Naive B cell (primary cell): ENCODE measurements at regions not wholly inside any gene's neighbourhood (a gene's known extent, or its start where the extent isn't known, plus 50 kb on each side); places are given as distances from the start of the nearest gene placed in this dataset.

ENCODE experiments used
- ATAC-seq, 2 donors: fragments of 150-1000 bp; cut with Tn5 transposase; 2 replicates each; pipeline ENCODE4 v1.10.0; 2021; ENCODE audit warnings: low read depth in 2 of 2, mild to moderate bottlenecking in 2 of 2, moderate library complexity in 2 of 2
- DNase-seq: peaks from one replicate; pipeline ENCODE4 v3.0.0; 2022
- H3K27ac Mint-ChIP-seq, 6 donors: one replicate each; pipeline ENCODE4 v1.8.0; 2020 to 2022; ENCODE audit warnings: mild to moderate bottlenecking in 6 of 6, mixed read lengths in 6 of 6, moderate library complexity in 5 of 6, inconsistent platforms in 2 of 6
- H3K27me3 Mint-ChIP-seq, 3 donors: one replicate each; pipeline ENCODE4 v1.8.0; 2021 to 2022; ENCODE audit warnings: mixed read lengths in 3 of 3, mild to moderate bottlenecking in 1 of 3
- H3K36me3 Mint-ChIP-seq, 2 donors: one replicate each; pipeline ENCODE4 v1.8.0; 2020 to 2022; ENCODE audit warnings: mixed read lengths in 2 of 2, inconsistent platforms in 1 of 2, mild to moderate bottlenecking in 1 of 2
- H3K4me1 Mint-ChIP-seq, 3 donors: one replicate each; pipeline ENCODE4 v1.8.0; 2020 to 2022; ENCODE audit warnings: mixed read lengths in 3 of 3, inconsistent platforms in 1 of 3, mild to moderate bottlenecking in 1 of 3, moderate library complexity in 1 of 3
- H3K4me3 Mint-ChIP-seq, 8 donors: one replicate each; pipeline ENCODE4 v1.8.0; 2020 to 2022; ENCODE audit warnings: mild to moderate bottlenecking in 8 of 8, mixed read lengths in 8 of 8, moderate library complexity in 8 of 8, inconsistent platforms in 2 of 8
- H3K9me3 Mint-ChIP-seq, 7 donors: one replicate each; pipeline ENCODE4 v1.8.0; 2020 to 2022; ENCODE audit warnings: mixed read lengths in 7 of 7, mild to moderate bottlenecking in 5 of 7, inconsistent platforms in 2 of 7, moderate library complexity in 1 of 7

DNA sequence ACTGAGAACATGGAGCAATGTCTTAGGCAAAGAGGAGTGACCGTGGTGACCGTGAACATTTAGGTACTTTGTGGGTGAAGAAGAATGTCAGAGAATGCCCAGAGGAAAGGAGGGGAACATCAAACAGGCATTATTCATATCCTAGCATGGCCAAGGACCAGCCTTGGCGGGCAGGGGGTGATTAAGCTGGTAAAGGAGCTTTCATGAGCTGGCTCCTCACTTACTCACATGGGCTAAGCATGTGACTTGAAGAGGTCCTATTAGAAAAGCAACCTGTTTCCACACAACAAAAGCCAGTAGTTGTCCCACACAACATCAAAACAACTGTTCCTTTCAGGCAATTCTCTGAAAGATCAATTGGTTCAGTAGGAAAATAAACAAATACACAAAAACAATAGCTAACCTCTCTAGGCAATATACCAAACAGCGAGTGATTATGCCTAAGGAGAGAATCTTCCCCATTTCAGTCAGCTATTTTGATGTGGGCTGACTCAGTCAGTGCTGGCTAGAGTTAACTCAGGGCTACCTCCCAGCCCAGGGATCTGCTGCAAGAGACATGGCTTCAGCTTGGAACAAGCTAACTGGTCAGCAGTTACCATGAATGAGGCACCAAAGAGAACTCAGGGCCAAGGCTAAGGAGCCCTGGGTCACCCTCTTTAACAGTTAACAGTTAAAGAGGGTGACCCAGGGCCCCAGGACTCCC, 283.5 kb downstream of the ARHGAP12 start:
- H3K36me3 Mint-ChIP-seq = no peaks in the 10 kb centered on the region
- peaks cover 6 to 28% (median 26%) of the 10 kb centered on the region in 3 donors for H3K27me3 Mint-ChIP-seq
- H3K27ac Mint-ChIP-seq = no peak overlapping the region
- ATAC-seq (no peak), DNase-seq (no peak)
- no peak overlapping the region for H3K4me3 Mint-ChIP-seq
- H3K9me3 Mint-ChIP-seq = peaks cover 0 to 8% (median 4%) of the 10 kb centered on the region in 7 donors
- no peaks in the 10 kb centered on the region for H3K4me1 Mint-ChIP-seq

DNA sequence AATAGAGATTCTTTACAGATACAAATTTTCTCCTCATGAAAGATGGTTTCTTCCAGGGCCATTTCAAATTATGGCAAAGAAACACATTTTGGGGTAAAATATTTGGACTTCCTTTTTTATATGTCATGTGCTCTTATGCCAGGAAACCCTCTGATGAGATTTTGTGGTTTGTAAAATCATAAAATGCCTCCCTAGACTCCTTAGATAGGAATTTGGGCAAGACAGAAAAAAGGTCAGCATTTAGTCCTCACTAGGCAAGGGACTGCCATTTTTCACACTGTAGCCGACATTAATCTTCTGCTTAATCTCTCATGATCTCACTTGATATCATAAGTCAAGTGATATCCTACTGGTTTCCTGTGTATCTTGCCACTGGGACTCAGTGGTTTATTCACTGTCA, 286.4 kb downstream of the ARHGAP12 start:
- H3K9me3 Mint-ChIP-seq = peaks cover 4 to 19% (median 13%) of the 10 kb centered on the region in 7 donors
- peaks cover 0 to 8% of the 10 kb centered on the region in 2 donors for H3K36me3 Mint-ChIP-seq
- no peak overlapping the region for H3K27ac Mint-ChIP-seq
- peaks cover 6 to 25% (median 24%) of the 10 kb centered on the region in 3 donors for H3K27me3 Mint-ChIP-seq
- ATAC-seq = no peak
- DNase-seq = no peak
- no peaks in the 10 kb centered on the region for H3K4me1 Mint-ChIP-seq
- no peak overlapping the region for H3K4me3 Mint-ChIP-seq

DNA sequence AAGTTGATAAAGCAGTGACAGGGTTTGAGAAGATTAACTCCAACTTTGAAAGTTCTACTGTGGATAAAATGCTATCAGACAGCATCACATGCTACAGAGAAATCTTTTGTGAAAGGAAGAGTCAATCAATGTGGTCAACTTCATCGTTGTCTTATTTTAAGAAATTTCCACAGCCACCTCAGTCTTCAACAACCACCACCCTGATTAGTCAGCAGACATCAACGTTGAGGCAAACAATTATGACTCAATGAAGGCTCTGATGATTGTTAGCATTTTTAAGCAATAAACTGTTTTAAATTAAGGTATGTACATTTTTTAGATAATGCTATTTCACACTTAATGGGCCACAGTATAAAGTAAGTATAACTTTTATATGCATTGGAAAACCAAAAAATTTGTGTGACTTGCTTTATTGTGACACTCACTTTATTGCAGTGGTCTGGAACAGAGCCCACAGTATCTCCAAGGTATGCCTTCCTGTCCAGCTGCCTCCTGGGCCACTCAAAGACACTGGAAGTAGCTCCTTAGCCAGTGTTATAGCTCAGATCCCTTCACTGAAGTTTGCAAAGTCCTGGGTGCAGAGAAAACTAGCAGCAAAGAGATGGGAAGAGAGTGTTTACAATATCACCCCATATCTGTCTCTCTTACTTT, 293.1 kb downstream of the ARHGAP12 start:
- H3K27ac Mint-ChIP-seq = no peak overlapping the region

DNA sequence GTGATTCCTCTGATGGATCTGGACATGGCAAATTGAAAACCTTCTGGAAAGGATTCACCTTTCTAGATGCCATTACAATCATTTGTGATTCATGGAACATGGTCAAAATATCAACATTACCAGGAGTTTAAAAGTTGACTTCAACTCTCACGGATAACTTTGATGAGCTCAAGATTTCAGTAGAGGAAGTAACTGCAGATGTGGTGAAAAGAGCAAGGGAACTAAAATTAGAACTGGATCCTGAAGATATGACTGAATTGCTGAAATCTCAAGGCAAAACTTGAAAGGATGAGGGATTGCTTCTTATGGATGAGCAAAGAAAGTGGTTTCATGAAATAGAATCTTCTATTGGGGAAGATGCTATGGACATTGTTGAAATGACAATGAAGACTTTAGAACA, 293.6 kb downstream of the ARHGAP12 start:
- Mint-ChIP-seq H3K27ac (no peak overlapping the region), H3K4me1 (no peaks in the 10 kb centered on the region), H3K9me3 (peaks cover 0 to 21% (median 13%) of the 10 kb centered on the region in 7 donors), H3K27me3 (peaks cover 0 to 7% (median 0%) of the 10 kb centered on the region in 3 donors), H3K36me3 (peaks cover 0 to 8% of the 10 kb centered on the region in 2 donors), H3K4me3 (no peak overlapping the region)
- ATAC-seq (no peak), DNase-seq (no peak)

More for the DNA sequence above, 293.1 kb downstream of the ARHGAP12 start:
- ATAC-seq (no peak), DNase-seq (no peak)
- peaks cover 0 to 21% (median 13%) of the 10 kb centered on the region in 7 donors for H3K9me3 Mint-ChIP-seq
- H3K27me3 Mint-ChIP-seq = peaks cover 0 to 7% (median 0%) of the 10 kb centered on the region in 3 donors
- H3K4me1 Mint-ChIP-seq = no peaks in the 10 kb centered on the region
- H3K4me3 Mint-ChIP-seq = no peak overlapping the region
- peaks cover 0 to 8% of the 10 kb centered on the region in 2 donors for H3K36me3 Mint-ChIP-seq

DNA sequence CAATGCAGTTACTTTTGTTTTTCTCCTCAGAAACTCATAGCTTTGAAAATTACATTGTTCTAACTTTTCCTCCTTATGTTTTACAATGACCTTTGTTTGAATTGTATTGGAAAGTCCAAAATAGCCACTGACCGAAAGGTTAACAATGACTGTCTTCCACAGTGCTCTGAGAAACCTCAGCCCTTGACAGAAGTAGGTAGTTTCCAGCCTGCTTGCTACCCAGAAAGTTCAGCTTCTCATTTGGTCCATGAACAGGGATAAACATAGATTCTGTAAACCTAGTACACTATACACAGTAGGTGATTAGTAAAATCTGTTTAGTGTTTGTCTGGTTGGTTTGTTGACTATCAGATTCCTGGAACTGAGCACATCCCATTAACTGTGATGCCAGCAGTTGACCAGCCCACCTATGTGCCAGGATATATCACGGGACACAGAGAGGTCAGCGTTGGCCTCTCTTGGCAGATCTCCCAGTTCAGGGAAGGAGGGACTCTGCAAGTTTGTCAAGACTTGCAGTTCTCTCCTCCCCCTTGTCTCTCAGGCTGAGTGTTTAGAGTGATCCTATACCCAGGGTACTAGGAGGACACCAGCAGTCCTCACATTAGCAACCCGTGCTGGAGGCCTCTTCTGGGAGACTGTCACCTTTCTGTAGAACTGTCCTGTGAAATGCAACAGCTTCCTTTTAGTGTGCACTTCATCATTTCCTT, 297.6 kb downstream of the ARHGAP12 start:
- H3K4me1 Mint-ChIP-seq = no peaks in the 10 kb centered on the region
- peaks cover 0 to 15% (median 2%) of the 10 kb centered on the region in 3 donors for H3K27me3 Mint-ChIP-seq
- no peak overlapping the region for H3K4me3 Mint-ChIP-seq
- DNase-seq (no peak), ATAC-seq (no peak)
- no peak overlapping the region for H3K27ac Mint-ChIP-seq
- H3K36me3 Mint-ChIP-seq = peaks cover 8 to 9% of the 10 kb centered on the region in 2 donors
- H3K9me3 Mint-ChIP-seq = peaks cover 5 to 22% (median 11%) of the 10 kb centered on the region in 7 donors

DNA sequence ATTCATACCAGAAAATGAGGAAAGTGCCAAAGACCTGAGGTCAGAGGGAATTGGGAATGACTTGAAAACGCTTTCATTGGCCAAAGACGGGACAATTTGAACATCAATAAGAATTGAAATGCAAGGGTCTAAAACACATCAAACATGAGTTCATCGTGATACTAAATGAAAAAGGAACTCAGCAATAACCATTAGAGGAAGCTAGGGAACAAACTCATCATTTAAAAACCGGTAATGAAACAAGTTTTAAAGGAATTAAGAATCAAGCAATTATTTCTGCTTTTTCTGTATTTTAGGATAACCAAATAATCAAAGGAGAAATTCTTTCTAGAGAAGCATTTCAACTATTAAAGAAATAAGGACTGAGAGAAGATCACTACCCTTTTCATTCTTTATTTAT, 303.1 kb downstream of the ARHGAP12 start:
- peaks cover 4 to 13% (median 7%) of the 10 kb centered on the region in 3 donors for H3K27me3 Mint-ChIP-seq
- peaks cover 0 to 5% (median 0%) of the 10 kb centered on the region in 3 donors for H3K4me1 Mint-ChIP-seq
- DNase-seq = no peak
- no peak overlapping the region for H3K27ac Mint-ChIP-seq
- no peak overlapping the region for H3K4me3 Mint-ChIP-seq
- no peak for ATAC-seq
- H3K36me3 Mint-ChIP-seq = peaks cover 20 to 21% of the 10 kb centered on the region in 2 donors
- H3K9me3 Mint-ChIP-seq = peaks cover 14 to 47% (median 23%) of the 10 kb centered on the region in 7 donors

DNA sequence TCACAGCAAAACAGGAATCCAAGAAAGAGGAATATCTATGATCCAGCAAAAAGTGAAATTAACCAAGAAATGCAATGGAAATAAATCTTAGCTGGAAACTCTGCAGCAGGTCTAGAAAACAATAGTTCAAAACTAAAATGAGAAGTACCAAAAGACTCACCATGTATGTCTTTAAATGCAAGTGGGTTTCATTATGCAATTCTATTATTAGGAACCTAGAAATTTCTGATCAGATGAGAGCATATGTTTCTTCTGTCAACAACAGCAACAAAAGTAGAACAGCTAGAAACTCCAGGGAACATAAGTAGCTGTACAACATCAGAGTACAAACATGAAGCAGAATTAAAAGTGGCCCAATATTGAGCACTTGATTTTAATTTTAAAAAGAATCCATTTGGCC, 304.0 kb downstream of the ARHGAP12 start:
- Mint-ChIP-seq H3K4me1 (peaks cover 0 to 6% (median 0%) of the 10 kb centered on the region in 3 donors), H3K9me3 (peaks cover 14 to 46% (median 23%) of the 10 kb centered on the region in 7 donors), H3K27ac (no peak overlapping the region), H3K4me3 (no peak overlapping the region), H3K36me3 (peaks cover 20 to 21% of the 10 kb centered on the region in 2 donors), H3K27me3 (peaks cover 4 to 15% (median 7%) of the 10 kb centered on the region in 3 donors)
- DNase-seq (no peak), ATAC-seq (no peak)

DNA sequence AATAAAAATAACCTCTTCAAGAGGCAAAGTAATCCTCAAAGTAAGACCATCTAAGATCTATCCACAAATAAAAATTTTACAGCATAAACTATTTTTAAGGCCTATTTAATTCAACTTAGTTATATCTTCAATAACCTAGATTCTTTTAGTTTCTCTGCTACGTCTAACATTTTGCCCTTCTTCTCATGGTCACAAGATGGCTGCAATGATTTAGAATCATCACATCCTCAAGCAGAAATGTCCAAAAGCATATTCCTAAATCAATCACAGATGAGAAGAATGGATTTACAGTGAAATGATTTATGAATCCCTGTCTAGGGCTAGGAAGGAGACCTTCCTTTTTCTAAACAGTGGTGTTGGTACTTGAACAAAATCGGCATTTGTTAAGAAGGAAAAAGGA, 304.7 kb downstream of the ARHGAP12 start:
- Mint-ChIP-seq H3K27ac (no peak overlapping the region), H3K4me1 (peaks cover 0 to 6% (median 0%) of the 10 kb centered on the region in 3 donors), H3K4me3 (no peak overlapping the region), H3K9me3 (peaks cover 14 to 43% (median 23%) of the 10 kb centered on the region in 7 donors), H3K27me3 (peaks cover 4 to 15% (median 7%) of the 10 kb centered on the region in 3 donors), H3K36me3 (peaks cover 20 to 21% of the 10 kb centered on the region in 2 donors)
- DNase-seq (no peak), ATAC-seq (no peak)

DNA sequence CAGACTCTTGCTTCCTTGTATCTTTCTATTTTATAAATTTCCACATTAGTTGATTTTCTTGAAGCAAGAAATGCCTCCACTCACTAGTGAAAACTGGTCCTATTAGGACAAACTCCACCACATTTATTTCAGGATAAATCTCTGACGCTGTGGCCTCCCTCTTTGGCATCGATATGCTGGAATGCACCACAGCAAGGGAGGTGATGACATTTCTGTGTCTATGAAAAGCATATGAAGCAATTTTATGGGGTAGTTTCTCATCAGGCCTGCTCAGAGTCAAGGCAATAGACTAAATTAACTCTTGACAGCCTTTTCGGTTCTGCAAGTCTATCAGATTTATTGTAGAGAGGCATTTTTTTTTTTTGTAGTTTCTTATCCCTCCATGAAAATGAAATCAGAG, 304.4 kb downstream of the ZEB1 start:
- Mint-ChIP-seq H3K27ac (no peak overlapping the region), H3K4me1 (peaks cover 0 to 6% (median 0%) of the 10 kb centered on the region in 3 donors), H3K36me3 (peaks cover 20 to 21% of the 10 kb centered on the region in 2 donors), H3K9me3 (peaks cover 14 to 43% (median 23%) of the 10 kb centered on the region in 7 donors), H3K27me3 (peaks cover 4 to 15% (median 7%) of the 10 kb centered on the region in 3 donors), H3K4me3 (no peak overlapping the region)
- ATAC-seq (no peak), DNase-seq (no peak)

DNA sequence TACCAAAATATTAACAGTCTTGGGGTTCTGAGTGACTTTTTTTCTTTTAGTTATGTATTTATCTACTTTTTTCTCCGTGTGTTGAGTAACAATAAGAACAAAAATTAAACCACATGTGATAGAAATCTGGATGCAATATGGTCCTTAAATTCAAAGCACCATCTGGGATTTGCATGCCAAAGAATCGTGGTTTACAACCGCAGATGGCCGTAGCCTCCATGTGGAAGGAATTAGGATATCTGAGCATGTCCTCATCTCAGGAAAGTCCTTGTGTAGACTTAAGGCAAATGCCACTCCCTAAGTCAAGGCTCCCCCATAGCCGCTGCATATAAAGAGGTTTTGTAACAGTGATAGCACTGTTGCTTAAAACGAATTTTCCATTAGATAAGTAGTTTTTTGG, 304.0 kb downstream of the ZEB1 start:
- ATAC-seq = no peak
- peaks cover 0 to 6% (median 0%) of the 10 kb centered on the region in 3 donors for H3K4me1 Mint-ChIP-seq

DNA sequence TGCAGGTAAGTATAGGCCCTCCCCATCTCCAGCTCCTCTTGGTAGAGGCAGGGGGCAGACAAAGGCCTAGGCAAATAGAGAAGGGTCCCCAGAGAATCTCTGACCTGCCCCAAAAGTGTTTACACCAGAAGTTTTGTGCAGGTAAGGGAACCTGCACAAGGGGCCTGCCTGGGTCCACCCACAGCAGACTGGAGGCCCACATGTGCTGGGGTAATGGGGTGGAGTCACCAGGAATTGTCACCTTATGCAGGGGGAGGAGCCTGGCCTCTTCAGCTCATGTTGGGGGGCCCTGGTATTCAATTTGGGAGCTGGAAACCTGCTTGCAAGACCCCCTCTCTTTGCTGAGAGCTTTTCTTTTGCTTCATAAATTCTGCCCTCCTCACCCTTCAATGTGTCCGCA, 302.7 kb downstream of the ZEB1 start:
- no peak overlapping the region for H3K4me3 Mint-ChIP-seq
- H3K4me1 Mint-ChIP-seq = peaks cover 0 to 6% (median 0%) of the 10 kb centered on the region in 3 donors
- ATAC-seq = no peak
- H3K27me3 Mint-ChIP-seq = peaks cover 4 to 22% (median 7%) of the 10 kb centered on the region in 3 donors
- no peak overlapping the region for H3K27ac Mint-ChIP-seq
- peaks cover 14 to 33% (median 19%) of the 10 kb centered on the region in 7 donors for H3K9me3 Mint-ChIP-seq
- H3K36me3 Mint-ChIP-seq = peaks cover 18 to 21% of the 10 kb centered on the region in 2 donors
- DNase-seq = no peak

More for the DNA sequence above, 304.0 kb downstream of the ZEB1 start:
- no peak for DNase-seq
- H3K36me3 Mint-ChIP-seq = peaks cover 20 to 21% of the 10 kb centered on the region in 2 donors
- peaks cover 4 to 18% (median 7%) of the 10 kb centered on the region in 3 donors for H3K27me3 Mint-ChIP-seq
- H3K27ac Mint-ChIP-seq = no peak overlapping the region
- H3K4me3 Mint-ChIP-seq = no peak overlapping the region
- H3K9me3 Mint-ChIP-seq = peaks cover 14 to 42% (median 23%) of the 10 kb centered on the region in 7 donors

DNA sequence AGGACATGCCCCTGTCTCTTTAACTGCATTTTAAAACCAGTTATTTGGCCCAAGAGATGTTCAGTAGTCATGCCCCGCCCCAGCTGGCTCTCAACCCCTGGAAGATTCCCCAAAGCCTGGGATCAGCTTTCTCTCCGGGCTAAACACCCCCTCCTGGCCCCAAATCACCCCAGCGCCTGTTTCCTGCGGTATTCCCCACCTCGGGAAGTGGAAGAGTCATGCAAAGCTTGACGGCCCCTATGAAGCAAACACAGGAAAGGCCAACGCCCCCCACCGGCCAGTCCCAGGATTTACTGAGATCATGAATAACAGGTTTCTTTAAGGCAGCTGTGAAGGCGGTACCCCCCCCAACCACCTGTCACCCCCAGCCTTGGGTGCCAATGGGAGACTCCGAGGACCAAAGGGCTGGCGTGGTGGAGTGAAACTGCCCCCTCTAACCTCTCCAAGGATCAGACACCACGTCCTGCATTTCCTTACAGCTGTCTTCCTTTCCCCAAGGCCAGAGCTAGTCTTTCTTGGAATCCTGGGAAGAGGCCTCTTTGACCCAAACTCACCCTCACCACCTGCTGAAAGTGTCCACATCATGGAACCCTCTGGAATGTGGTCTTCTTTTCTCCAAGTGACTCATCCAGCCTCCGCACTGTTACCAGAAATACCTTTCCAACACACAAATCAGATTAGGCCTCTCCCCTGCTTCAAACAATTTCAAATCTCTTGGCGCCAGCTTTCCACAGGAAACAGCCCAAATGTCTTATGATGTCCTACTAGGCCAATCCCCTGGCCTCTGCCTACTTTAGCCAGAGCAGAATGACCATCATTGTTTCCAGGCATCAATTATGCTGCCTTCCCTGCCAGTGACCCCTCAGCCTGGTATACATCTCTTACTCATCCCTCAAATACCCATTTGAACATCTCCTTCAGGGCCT, 301.5 kb downstream of the ZEB1 start:
- Mint-ChIP-seq H3K9me3 (peaks cover 5 to 21% (median 12%) of the 10 kb centered on the region in 7 donors), H3K36me3 (peaks cover 8 to 12% of the 10 kb centered on the region in 2 donors), H3K27me3 (peaks cover 0 to 16% (median 7%) of the 10 kb centered on the region in 3 donors), H3K27ac (no peak overlapping the region), H3K4me3 (no peak overlapping the region), H3K4me1 (peaks cover 0 to 6% (median 0%) of the 10 kb centered on the region in 3 donors)
- ATAC-seq (no peak), DNase-seq (no peak)
